Prostate gland (tissue), 2 donors: ENCODE measurements at regions not wholly inside any gene's neighbourhood (a gene's known extent, or its start where the extent isn't known, plus 50 kb on each side); places are given as distances from the start of the nearest gene placed in this dataset.

Experiments used
- DNase-seq: peaks from one replicate; pipeline ENCODE4 v3.0.0-alpha.2; 2019; ENCODE audit warnings: low spot score
- H3K27ac ChIP-seq, 2 donors: fragments of 200-600 bp; sonication (generic); 2 replicates each; pipeline ENCODE4 v1.5.1; 2017 to 2019
- H3K27me3 ChIP-seq: fragments of 200-600 bp; sonication (generic); replicated peaks from 2 replicates; pipeline ENCODE4 v1.5.1; 2019; ENCODE audit not compliant: insufficient read depth
- H3K36me3 ChIP-seq, 2 donors: fragments of 200-600 bp; sonication (generic); 1 replicate in 1 of 2; 2 replicates in 1 of 2; pipeline versions ENCODE4 v1.5.1 to v1.8.1; 2017 to 2019
- H3K4me1 ChIP-seq: fragments of 200-600 bp; sonication (generic); replicated peaks from 2 replicates; pipeline ENCODE4 v1.5.1; 2019
- H3K4me3 ChIP-seq, 2 donors: fragments of 200-600 bp; sonication (generic); 2 replicates each; pipeline ENCODE4 v1.5.1; 2017 to 2019
- H3K9me3 ChIP-seq: fragments of 200-600 bp; sonication (generic); 2 replicates; pipeline ENCODE4 v1.5.1; 2017
- POLR2A ChIP-seq: fragments of 450-650 bp; IDR thresholded peaks from one replicate; pipeline ENCODE4 v1.6.1; 2016; ENCODE audit warnings: antibody characterized with exemption, mild to moderate bottlenecking
- POLR2AphosphoS5 ChIP-seq: sonication (generic); formaldehyde crosslinking; IDR thresholded peaks from one replicate; pipeline ENCODE4 v1.6.1; 2017; ENCODE audit warnings: antibody characterized with exemption
- WGBS: methylation state at CpG from one replicate; pipeline ENCODE4 v1.1.5; 2018; 5-methylcytosine and 5-hydroxymethylcytosine counted together
- intact Hi-C: fragments of 100-400 bp; cut with DNase I; formaldehyde crosslinking; loops from one replicate; pipeline ENCODE4 v1.14.2; 2022
- TF ChIP-seq, protein P1 (sequence below), 4 experiments: fragments of 200-600 bp in 2 of 4; fragments of 450-650 bp in 2 of 4; sonication (generic) in 2 of 4; IDR thresholded peaks; 1 replicate in 3 of 4; 2 replicates in 1 of 4; pipeline ENCODE4 v1.5.1; 2016 to 2019; ENCODE audit warnings: antibody characterized with exemption in 4 of 4, mild to moderate bottlenecking in 2 of 4, moderate library complexity in 2 of 4

DNA sequence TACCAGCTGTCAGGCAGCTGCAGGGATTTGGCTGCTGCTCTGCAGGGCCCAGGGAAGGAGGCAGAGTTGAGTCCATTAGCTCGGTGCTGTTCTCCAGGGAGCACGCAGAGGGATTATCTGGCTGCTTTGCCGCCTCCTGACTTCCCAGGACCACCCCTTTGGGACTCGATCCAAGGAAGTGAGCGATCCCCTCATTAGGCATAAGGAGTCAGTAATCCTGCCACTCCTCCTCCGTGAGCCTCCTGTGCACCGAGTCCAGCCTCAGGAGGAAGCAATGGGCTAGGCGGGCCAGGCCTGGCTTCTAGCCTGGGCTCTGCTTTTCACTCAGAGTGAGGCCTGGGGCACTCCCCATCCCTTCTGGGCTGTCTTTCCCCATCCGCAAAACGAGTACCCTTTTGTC lies 417.9 kb downstream of the RPS24 start:
- DNase-seq = no peak
- intact Hi-C loops = no loop called here
- no peaks in the 10 kb centered on the region for H3K27me3 ChIP-seq
- 42% methylated on average over 6 of the region's 10 CpGs for WGBS
- no peaks in the 10 kb centered on the region for H3K36me3 ChIP-seq
- TF ChIP-seq POLR2A = no peak
- no peak for TF ChIP-seq POLR2AphosphoS5
- TF ChIP-seq, protein P1, sequence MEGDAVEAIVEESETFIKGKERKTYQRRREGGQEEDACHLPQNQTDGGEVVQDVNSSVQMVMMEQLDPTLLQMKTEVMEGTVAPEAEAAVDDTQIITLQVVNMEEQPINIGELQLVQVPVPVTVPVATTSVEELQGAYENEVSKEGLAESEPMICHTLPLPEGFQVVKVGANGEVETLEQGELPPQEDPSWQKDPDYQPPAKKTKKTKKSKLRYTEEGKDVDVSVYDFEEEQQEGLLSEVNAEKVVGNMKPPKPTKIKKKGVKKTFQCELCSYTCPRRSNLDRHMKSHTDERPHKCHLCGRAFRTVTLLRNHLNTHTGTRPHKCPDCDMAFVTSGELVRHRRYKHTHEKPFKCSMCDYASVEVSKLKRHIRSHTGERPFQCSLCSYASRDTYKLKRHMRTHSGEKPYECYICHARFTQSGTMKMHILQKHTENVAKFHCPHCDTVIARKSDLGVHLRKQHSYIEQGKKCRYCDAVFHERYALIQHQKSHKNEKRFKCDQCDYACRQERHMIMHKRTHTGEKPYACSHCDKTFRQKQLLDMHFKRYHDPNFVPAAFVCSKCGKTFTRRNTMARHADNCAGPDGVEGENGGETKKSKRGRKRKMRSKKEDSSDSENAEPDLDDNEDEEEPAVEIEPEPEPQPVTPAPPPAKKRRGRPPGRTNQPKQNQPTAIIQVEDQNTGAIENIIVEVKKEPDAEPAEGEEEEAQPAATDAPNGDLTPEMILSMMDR (IDR thresholded peaks at IDR 0.05) = no peak
- H3K27ac ChIP-seq = no peak overlapping the region
- no peak overlapping the region for H3K4me3 ChIP-seq
- no peaks in the 10 kb centered on the region for H3K9me3 ChIP-seq
- no peaks in the 10 kb centered on the region for H3K4me1 ChIP-seq

DNA sequence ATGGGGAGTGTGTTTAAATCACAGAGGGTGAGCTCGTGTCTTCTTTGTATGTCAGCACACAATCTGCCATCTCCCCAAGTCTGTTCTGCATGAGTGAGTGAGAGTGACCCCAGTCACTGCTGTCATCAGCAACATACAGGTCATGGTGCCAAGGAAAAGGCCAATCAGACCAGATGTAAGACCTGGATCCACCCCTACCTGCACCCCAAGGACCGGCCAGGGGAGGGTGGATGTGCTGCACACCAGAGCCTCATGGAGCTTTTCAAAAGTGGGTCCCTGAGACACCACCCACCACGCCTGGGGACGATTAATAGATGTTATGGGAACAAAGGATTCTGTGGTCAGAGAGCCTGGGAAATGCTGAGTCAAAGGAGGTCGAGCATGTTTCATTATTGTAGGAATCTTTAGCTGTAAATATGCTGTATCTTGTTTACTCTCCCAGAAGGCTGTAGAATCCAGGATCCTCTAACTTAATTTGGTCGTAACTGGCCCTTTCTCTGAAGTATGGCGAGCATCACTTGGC lies 420.5 kb downstream of the RPS24 start:
- intact Hi-C loops = no loop called here
- Histone ChIP-seq H3K27ac (no peak overlapping the region), H3K27me3 (no peaks in the 10 kb centered on the region), H3K36me3 (no peaks in the 10 kb centered on the region), H3K4me3 (no peak overlapping the region), H3K9me3 (no peaks in the 10 kb centered on the region), H3K4me1 (no peaks in the 10 kb centered on the region)
- WGBS = 89% methylated on average over 7 of the region's 7 CpGs
- TF ChIP-seq, protein P1 (IDR thresholded peaks at IDR 0.05) = no peak
- TF ChIP-seq POLR2A (no peak), POLR2AphosphoS5 (no peak)
- DNase-seq = no peak

DNA sequence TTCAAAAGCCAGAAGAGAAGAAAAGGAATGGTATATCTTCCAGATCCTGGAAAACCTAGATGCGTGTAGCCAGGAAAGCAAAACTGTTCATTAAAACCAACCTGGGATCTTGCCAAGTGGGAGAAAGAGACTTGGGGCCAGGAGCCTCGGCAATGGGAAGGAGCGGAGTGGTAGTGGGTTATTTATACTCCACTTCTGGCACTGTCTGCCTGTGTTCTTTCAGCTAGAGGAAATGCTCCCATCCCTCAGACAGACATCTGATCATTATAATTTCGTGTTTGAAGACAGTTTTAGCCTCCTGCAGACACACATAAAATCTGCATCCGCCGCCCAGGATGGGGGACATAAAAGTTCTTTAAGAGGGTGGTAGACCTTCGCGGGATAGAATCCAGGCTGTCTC lies 421.6 kb downstream of the RPS24 start:
- no peaks in the 10 kb centered on the region for H3K27me3 ChIP-seq
- no peaks in the 10 kb centered on the region for H3K9me3 ChIP-seq
- 88% methylated on average over 8 of the region's 8 CpGs for WGBS
- H3K4me1 ChIP-seq = no peaks in the 10 kb centered on the region
- no peaks in the 10 kb centered on the region for H3K36me3 ChIP-seq
- no peak overlapping the region for H3K4me3 ChIP-seq
- H3K27ac ChIP-seq = no peak overlapping the region
- TF ChIP-seq POLR2AphosphoS5 = no peak
- no peak for DNase-seq
- intact Hi-C loops = no loop called here

GRCh38 chr10:78455811-78456210 lies 422.1 kb downstream of the RPS24 start:
- WGBS = 88% methylated on average over 9 of the region's 9 CpGs
- no peak for DNase-seq
- no peak for TF ChIP-seq POLR2AphosphoS5
- TF ChIP-seq, protein P1 (IDR thresholded peaks at IDR 0.05) = no peak
- TF ChIP-seq POLR2A = no peak
- Histone ChIP-seq H3K4me3 (no peak overlapping the region), H3K27me3 (no peaks in the 10 kb centered on the region), H3K27ac (no peak overlapping the region), H3K9me3 (no peaks in the 10 kb centered on the region), H3K4me1 (no peaks in the 10 kb centered on the region), H3K36me3 (no peaks in the 10 kb centered on the region)
- intact Hi-C loops = no loop called here

- no peak overlapping the region for H3K27ac ChIP-seq
- DNase-seq = no peak
- intact Hi-C loops = no loop called here
- 94% methylated on average over 13 of the region's 13 CpGs for WGBS
- TF ChIP-seq POLR2AphosphoS5 = no peak
- no peak for TF ChIP-seq POLR2A
- TF ChIP-seq, protein P1 (IDR thresholded peaks at IDR 0.05) = no peak
- no peaks in the 10 kb centered on the region for H3K4me1 ChIP-seq
- H3K4me3 ChIP-seq = no peak overlapping the region
- no peaks in the 10 kb centered on the region for H3K9me3 ChIP-seq
- H3K27me3 ChIP-seq = no peaks in the 10 kb centered on the region
- no peaks in the 10 kb centered on the region for H3K36me3 ChIP-seq
Observed at GRCh38 chr10:78456649-78457400, 423.2 kb downstream of the RPS24 start.
